ENCODE measurements at regions not wholly inside any gene's neighbourhood (a gene's known extent, or its start where the extent isn't known, plus 50 kb on each side); places are given as distances from the start of the nearest gene placed in this dataset.

- TF ChIP-seq CTCF (IDR thresholded peaks at IDR 0.05) (no peak), POLR2AphosphoS5 (IDR thresholded peaks at IDR 0.05) (no peak), POLR2A (IDR thresholded peaks at IDR 0.05) (no peak)
These were observed 907.8 kb downstream of the NTRK3 start for GRCh38 chr15:87348746-87349145.

Measured in prostate gland (tissue), 2 donors.